ENCODE measurements at regions not wholly inside any gene's neighbourhood (a gene's known extent, or its start where the extent isn't known, plus 50 kb on each side); places are given as distances from the start of the nearest gene placed in this dataset.

DNA sequence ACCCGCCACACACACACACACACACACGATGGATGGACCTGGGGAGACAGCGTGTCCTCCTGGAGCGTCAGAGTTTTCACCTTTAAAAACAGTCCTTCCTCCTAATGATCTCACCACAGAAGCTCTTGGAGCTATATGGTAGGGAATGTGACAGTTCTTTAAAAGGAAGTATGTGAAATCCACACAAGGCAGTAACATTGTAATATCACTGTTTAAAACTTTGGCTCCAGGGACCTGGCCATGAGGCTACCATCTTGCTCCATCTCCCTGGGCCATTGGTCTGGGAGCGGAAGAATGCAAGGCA lies 302.4 kb downstream of the SOX9 start (continued):
- TF ChIP-seq REST (IDR thresholded peaks at IDR 0.05; ENCODE audit: unreplicated experiment) (no peak), CREB1 (CRISPR knock-in tag; IDR thresholded peaks at IDR 0.05; ENCODE audit: low read depth) (no peak), ZNF114 (CRISPR knock-in tag; IDR thresholded peaks at IDR 0.05) (no peak)

DNA sequence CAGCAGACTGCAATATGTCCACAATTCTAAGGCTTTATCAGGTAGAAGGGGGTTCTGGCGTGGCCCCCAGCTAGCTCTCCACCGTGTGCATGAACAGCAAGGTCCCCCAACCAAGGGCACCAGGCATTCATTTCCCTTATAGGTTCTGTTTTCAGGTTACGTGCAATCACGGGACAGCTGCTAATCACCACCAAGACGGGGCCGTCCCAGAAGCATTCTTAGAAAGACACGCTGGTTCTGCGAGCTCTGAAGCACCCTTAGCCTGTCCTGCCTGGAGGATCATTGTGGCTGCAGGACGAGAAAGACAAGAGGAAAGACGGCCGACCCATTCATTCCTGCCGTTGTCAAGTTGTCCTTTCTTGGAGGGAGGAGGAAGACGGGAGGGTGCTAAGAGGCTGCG lies 302.9 kb downstream of the SOX9 start:
- H3K4me3 ChIP-seq = no peak overlapping the region
- no peaks in the 10 kb centered on the region for H3K79me2 ChIP-seq (replicated peaks; ENCODE audit: insufficient read depth)
- no peak for ATAC-seq
- peaks cover 4% of the 10 kb centered on the region; the same call in 2 of the 3 replicates for H3K9me3 Mint-ChIP-seq
- no peaks in the 10 kb centered on the region for H4K20me1 ChIP-seq (replicated peaks; ENCODE audit: insufficient read depth)
- H3K36me3 Mint-ChIP-seq (ENCODE audit: low read depth) = peaks cover 2% of the 10 kb centered on the region
- H3K27ac ChIP-seq (ENCODE audit: low read depth) = no peak overlapping the region
- no peaks in the 10 kb centered on the region for H3K27me3 ChIP-seq (ENCODE audit: insufficient read depth)
- H3K27ac Mint-ChIP-seq = no peak overlapping the region
- no peaks in the 10 kb centered on the region for H3K9me2 ChIP-seq (ENCODE audit: insufficient read depth)
- no peaks in the 10 kb centered on the region for H3F3A ChIP-seq (replicated peaks; ENCODE audit: low read depth)
- no peak overlapping the region for H3K4me3 Mint-ChIP-seq
- peaks cover 8% of the 10 kb centered on the region for H3K4me1 Mint-ChIP-seq
- DNase-seq (ENCODE audit: low spot score) = no peak
- no peak overlapping the region for H2AFZ ChIP-seq
- no peaks in the 10 kb centered on the region for H3K36me3 ChIP-seq (ENCODE audit: insufficient read depth)
- peaks cover 2% of the 10 kb centered on the region for H3K27me3 Mint-ChIP-seq (ENCODE audit: insufficient read depth, low read depth, poor library complexity)
- TF ChIP-seq ETS1 (IDR thresholded peaks at IDR 0.05) (no peak), CREB1 (CRISPR knock-in tag; IDR thresholded peaks at IDR 0.05; ENCODE audit: low read depth) (no peak), POLR2AphosphoS5 (IDR thresholded peaks at IDR 0.05; ENCODE audit: low read depth) (no peak), ZNF331 (CRISPR knock-in tag; IDR thresholded peaks at IDR 0.05; ENCODE audit: low read depth) (no peak), REST (IDR thresholded peaks at IDR 0.05; ENCODE audit: unreplicated experiment) (no peak)
- TF ChIP-seq, protein P1, sequence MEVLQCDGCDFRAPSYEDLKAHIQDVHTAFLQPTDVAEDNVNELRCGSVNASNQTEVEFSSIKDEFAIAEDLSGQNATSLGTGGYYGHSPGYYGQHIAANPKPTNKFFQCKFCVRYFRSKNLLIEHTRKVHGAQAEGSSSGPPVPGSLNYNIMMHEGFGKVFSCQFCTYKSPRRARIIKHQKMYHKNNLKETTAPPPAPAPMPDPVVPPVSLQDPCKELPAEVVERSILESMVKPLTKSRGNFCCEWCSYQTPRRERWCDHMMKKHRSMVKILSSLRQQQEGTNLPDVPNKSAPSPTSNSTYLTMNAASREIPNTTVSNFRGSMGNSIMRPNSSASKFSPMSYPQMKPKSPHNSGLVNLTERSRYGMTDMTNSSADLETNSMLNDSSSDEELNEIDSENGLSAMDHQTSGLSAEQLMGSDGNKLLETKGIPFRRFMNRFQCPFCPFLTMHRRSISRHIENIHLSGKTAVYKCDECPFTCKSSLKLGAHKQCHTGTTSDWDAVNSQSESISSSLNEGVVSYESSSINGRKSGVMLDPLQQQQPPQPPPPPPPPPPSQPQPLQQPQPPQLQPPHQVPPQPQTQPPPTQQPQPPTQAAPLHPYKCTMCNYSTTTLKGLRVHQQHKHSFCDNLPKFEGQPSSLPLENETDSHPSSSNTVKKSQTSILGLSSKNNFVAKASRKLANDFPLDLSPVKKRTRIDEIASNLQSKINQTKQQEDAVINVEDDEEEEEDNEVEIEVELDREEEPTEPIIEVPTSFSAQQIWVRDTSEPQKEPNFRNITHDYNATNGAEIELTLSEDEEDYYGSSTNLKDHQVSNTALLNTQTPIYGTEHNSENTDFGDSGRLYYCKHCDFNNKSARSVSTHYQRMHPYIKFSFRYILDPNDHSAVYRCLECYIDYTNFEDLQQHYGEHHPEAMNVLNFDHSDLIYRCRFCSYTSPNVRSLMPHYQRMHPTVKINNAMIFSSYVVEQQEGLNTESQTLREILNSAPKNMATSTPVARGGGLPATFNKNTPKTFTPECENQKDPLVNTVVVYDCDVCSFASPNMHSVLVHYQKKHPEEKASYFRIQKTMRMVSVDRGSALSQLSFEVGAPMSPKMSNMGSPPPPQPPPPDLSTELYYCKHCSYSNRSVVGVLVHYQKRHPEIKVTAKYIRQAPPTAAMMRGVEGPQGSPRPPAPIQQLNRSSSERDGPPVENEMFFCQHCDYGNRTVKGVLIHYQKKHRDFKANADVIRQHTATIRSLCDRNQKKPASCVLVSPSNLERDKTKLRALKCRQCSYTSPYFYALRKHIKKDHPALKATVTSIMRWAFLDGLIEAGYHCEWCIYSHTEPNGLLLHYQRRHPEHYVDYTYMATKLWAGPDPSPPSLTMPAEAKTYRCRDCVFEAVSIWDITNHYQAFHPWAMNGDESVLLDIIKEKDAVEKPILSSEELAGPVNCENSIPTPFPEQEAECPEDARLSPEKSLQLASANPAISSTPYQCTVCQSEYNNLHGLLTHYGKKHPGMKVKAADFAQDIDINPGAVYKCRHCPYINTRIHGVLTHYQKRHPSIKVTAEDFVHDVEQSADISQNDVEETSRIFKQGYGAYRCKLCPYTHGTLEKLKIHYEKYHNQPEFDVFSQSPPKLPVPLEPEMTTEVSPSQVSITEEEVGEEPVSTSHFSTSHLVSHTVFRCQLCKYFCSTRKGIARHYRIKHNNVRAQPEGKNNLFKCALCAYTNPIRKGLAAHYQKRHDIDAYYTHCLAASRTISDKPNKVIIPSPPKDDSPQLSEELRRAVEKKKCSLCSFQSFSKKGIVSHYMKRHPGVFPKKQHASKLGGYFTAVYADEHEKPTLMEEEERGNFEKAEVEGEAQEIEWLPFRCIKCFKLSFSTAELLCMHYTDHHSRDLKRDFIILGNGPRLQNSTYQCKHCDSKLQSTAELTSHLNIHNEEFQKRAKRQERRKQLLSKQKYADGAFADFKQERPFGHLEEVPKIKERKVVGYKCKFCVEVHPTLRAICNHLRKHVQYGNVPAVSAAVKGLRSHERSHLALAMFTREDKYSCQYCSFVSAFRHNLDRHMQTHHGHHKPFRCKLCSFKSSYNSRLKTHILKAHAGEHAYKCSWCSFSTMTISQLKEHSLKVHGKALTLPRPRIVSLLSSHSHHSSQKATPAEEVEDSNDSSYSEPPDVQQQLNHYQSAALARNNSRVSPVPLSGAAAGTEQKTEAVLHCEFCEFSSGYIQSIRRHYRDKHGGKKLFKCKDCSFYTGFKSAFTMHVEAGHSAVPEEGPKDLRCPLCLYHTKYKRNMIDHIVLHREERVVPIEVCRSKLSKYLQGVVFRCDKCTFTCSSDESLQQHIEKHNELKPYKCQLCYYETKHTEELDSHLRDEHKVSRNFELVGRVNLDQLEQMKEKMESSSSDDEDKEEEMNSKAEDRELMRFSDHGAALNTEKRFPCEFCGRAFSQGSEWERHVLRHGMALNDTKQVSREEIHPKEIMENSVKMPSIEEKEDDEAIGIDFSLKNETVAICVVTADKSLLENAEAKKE (CRISPR knock-in tag; IDR thresholded peaks at IDR 0.05) = no peak
- H3K4me1 ChIP-seq (ENCODE audit: insufficient read depth) = no peaks in the 10 kb centered on the region
- H3K4me2 ChIP-seq = no peak overlapping the region

Measured in GM23338 (cell line).